Osteoblast (primary cell): ENCODE measurements at regions not wholly inside any gene's neighbourhood (a gene's known extent, or its start where the extent isn't known, plus 50 kb on each side); places are given as distances from the start of the nearest gene placed in this dataset.

ENCODE experiments used
- DNase-seq: peaks from one replicate; pipeline ENCODE4 v3.0.0; 2011; ENCODE audit warnings: low spot score, mixed read lengths; ENCODE audit not compliant: insufficient read length; ENCODE audit errors: missing footprints
- H2AFZ ChIP-seq: 2 replicates; pipeline ENCODE4 v1.6.0; 2011; ENCODE audit warnings: mild to moderate bottlenecking, low read length
- H3K27ac ChIP-seq: 2 replicates; pipeline ENCODE4 v1.5.1; 2011; ENCODE audit warnings: mild to moderate bottlenecking, low read depth, low read length, moderate library complexity
- H3K27me3 ChIP-seq: 2 replicates; pipeline ENCODE4 v1.6.0; 2012; ENCODE audit warnings: mild to moderate bottlenecking, control low read depth, inconsistent platforms, low read length, moderate library complexity; ENCODE audit not compliant: insufficient read depth
- H3K36me3 ChIP-seq: 2 replicates; pipeline ENCODE4 v1.5.1; 2011; ENCODE audit warnings: mild to moderate bottlenecking, low read length, control low read depth, moderate library complexity; ENCODE audit not compliant: insufficient read depth
- H3K4me1 ChIP-seq: 2 replicates; pipeline ENCODE4 v1.5.1; 2011; ENCODE audit warnings: mild to moderate bottlenecking, low read length, control low read depth, moderate library complexity; ENCODE audit not compliant: insufficient read depth
- H3K4me2 ChIP-seq: 2 replicates; pipeline ENCODE4 v1.6.0; 2011; ENCODE audit warnings: mild to moderate bottlenecking, low read length; ENCODE audit not compliant: insufficient read depth
- H3K4me3 ChIP-seq: fragments of 200-600 bp; sonication (generic); 3 replicates; pipeline ENCODE4 v1.5.1; 2012; ENCODE audit warnings: mild to moderate bottlenecking, low read length, inconsistent platforms; ENCODE audit not compliant: insufficient read depth
- H3K79me2 ChIP-seq: 2 replicates; pipeline ENCODE4 v1.6.0; 2012; ENCODE audit warnings: mild to moderate bottlenecking, low read length, control low read depth, inconsistent platforms; ENCODE audit not compliant: insufficient read depth
- H3K9me3 ChIP-seq: 2 replicates; pipeline ENCODE4 v1.5.1; 2011; ENCODE audit warnings: low read depth, low read length, control low read depth
- H4K20me1 ChIP-seq: 2 replicates; pipeline ENCODE4 v1.6.0; 2012; ENCODE audit warnings: mild to moderate bottlenecking, low read length, control low read depth; ENCODE audit not compliant: insufficient read depth
- TF ChIP-seq, protein P1 (sequence below): IDR thresholded peaks from 2 replicates; pipeline ENCODE4 v1.5.1; 2011; ENCODE audit warnings: mild to moderate bottlenecking, low read depth, low read length, moderate library complexity; ENCODE audit errors: extremely low read depth

DNA sequence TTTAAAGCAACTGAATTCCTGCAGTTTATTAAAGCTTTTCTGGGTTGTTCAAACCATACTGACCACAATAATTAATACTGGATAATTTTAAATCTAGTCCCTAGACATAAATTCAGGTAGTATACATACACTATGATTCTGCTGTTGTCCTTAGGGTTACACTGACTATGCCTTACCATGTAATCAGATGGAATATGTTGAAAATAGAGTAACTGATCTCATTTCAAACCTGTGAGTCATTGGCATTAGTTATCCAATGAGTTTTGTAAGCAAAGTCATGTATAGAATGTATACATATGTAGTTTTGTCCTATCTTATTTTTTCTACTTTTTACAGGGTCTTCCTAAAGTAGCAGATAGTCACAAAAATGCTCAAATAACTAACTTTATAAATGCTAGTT lies 517.1 kb upstream of the CCDC54 start:
- no peaks in the 10 kb centered on the region for H4K20me1 ChIP-seq
- H3K36me3 ChIP-seq = no peaks in the 10 kb centered on the region
- no peak for DNase-seq
- no peaks in the 10 kb centered on the region for H3K79me2 ChIP-seq
- no peaks in the 10 kb centered on the region for H3K9me3 ChIP-seq
- H3K4me2 ChIP-seq = no peak overlapping the region
- no peak overlapping the region for H3K4me3 ChIP-seq
- H2AFZ ChIP-seq = peak overlapping the region; percentile 35
- TF ChIP-seq, protein P1, sequence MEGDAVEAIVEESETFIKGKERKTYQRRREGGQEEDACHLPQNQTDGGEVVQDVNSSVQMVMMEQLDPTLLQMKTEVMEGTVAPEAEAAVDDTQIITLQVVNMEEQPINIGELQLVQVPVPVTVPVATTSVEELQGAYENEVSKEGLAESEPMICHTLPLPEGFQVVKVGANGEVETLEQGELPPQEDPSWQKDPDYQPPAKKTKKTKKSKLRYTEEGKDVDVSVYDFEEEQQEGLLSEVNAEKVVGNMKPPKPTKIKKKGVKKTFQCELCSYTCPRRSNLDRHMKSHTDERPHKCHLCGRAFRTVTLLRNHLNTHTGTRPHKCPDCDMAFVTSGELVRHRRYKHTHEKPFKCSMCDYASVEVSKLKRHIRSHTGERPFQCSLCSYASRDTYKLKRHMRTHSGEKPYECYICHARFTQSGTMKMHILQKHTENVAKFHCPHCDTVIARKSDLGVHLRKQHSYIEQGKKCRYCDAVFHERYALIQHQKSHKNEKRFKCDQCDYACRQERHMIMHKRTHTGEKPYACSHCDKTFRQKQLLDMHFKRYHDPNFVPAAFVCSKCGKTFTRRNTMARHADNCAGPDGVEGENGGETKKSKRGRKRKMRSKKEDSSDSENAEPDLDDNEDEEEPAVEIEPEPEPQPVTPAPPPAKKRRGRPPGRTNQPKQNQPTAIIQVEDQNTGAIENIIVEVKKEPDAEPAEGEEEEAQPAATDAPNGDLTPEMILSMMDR = no peak
- H3K27me3 ChIP-seq = no peaks in the 10 kb centered on the region
- H3K27ac ChIP-seq = peak overlapping the region; percentile 78
- H3K4me1 ChIP-seq = peaks cover 37% of the 10 kb centered on the region

DNA sequence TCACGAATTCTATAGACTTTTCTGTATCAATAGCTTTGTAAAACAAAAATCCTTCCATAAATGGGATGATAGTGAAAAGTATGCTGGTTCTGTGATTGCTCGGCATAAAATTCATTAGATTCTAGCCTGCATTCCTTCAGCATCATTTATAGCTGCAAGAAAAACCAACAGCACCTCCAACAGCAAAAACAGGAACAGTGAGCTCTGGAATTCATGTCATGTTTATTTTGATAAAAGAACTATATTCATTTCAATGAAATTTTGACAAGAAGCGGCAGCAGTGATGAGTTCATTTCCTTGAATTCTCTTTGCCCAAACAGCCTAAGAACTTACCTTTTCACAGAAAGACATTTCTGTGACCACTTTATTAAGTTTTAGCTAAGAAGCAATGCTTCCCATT lies 515.2 kb upstream of the CCDC54 start:
- no peaks in the 10 kb centered on the region for H3K79me2 ChIP-seq
- TF ChIP-seq, protein P1 = peak; percentile 67
- peak overlapping the region; percentile 78 for H3K27ac ChIP-seq
- no peak overlapping the region for H3K4me3 ChIP-seq
- H3K9me3 ChIP-seq = no peaks in the 10 kb centered on the region
- DNase-seq = peak; percentile 10
- peak overlapping the region; percentile 64 for H3K4me2 ChIP-seq
- H3K27me3 ChIP-seq = no peaks in the 10 kb centered on the region
- peak overlapping the region; percentile 62 for H2AFZ ChIP-seq
- no peaks in the 10 kb centered on the region for H3K36me3 ChIP-seq
- H4K20me1 ChIP-seq = no peaks in the 10 kb centered on the region
- H3K4me1 ChIP-seq = peaks cover 37% of the 10 kb centered on the region

DNA sequence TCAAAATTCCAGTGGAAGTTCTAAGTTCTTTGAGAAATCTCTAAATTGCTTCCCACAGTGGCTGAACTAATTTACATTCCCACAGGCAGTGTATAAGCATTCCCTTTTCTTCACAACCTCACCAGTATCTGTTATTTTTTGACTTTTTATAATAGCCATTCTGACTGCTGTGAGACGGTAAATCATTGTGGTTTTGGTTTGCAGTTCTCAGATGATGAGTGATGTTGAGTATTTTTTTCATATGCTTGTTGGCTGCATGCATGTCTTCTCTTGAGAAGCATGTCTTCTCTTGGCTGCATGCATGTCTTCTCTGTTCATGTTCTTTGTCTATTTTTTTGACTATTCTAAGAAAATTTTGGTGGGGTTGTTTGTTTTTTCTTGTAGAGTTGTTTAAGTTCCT lies 499.6 kb upstream of the CCDC54 start:
- TF ChIP-seq, protein P1 = no peak
- H3K27ac ChIP-seq = no peak overlapping the region
- H3K9me3 ChIP-seq = no peaks in the 10 kb centered on the region
- H3K4me2 ChIP-seq = no peak overlapping the region
- H3K36me3 ChIP-seq = no peaks in the 10 kb centered on the region
- H4K20me1 ChIP-seq = no peaks in the 10 kb centered on the region
- H3K4me1 ChIP-seq = no peaks in the 10 kb centered on the region
- H3K79me2 ChIP-seq = no peaks in the 10 kb centered on the region
- H3K4me3 ChIP-seq = no peak overlapping the region
- no peaks in the 10 kb centered on the region for H3K27me3 ChIP-seq
- DNase-seq = no peak
- H2AFZ ChIP-seq = peak overlapping the region; percentile 8

DNA sequence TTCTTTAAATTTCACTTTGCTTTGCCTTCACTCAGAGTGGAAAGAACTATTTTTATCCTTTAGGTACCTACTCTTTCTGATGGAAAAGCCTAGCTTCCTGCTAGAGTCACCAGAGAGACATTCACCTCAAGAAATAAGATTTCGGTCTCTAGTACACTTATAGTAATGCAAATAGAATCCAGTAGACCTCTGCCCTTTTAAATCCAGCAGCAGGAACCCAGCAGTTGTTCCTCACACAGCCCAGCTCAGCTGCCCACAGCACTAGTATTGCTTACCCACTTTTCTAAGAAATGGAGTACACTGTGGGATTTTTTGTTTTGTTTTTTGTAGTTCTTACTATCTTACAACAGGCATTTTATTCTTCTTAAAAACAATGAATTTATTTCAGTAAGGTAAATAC lies 497.0 kb upstream of the CCDC54 start:
- H3K4me3 ChIP-seq = no peak overlapping the region
- no peaks in the 10 kb centered on the region for H3K36me3 ChIP-seq
- H3K27ac ChIP-seq = no peak overlapping the region
- TF ChIP-seq, protein P1 = no peak
- no peaks in the 10 kb centered on the region for H3K9me3 ChIP-seq
- H3K4me1 ChIP-seq = no peaks in the 10 kb centered on the region
- DNase-seq = no peak
- no peak overlapping the region for H3K4me2 ChIP-seq
- H3K27me3 ChIP-seq = no peaks in the 10 kb centered on the region
- peak overlapping the region; percentile 47 for H2AFZ ChIP-seq
- no peaks in the 10 kb centered on the region for H3K79me2 ChIP-seq
- H4K20me1 ChIP-seq = no peaks in the 10 kb centered on the region
